ENCODE measurements at regions not wholly inside any gene's neighbourhood (a gene's known extent, or its start where the extent isn't known, plus 50 kb on each side); places are given as distances from the start of the nearest gene placed in this dataset.

DNA sequence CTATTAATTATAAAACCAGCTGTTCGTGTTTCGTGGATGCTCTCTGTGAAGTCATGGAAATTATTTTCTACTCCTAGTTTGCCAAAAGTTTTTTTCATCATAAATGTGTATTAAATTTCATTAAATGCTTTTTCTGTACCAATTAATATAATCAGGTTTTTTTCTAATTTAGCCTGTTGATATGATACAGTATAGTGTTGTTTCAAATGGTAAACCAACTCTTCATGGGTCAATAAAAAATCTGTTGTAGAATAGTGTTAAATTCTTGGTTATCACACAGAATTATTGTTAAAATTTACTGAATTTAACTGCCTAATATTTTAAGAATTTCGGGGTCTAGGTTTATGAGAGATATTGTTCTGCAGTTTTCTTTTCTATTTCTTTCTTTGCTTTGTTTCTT lies 505.9 kb upstream of the MANEA start:
- Histone ChIP-seq H3K9me3 (ENCODE audit: control insufficient read depth in 2 of 2, insufficient read depth in 1 of 2, low read depth in 1 of 2, low read length in 1 of 2) (no peaks in the 10 kb centered on the region), H3K4me1 (ENCODE audit: control insufficient read depth in 3 of 3, insufficient read depth in 2 of 3, low read depth in 1 of 3, low read length in 2 of 3) (no peaks in the 10 kb centered on the region), H3K27ac (ENCODE audit: low read depth in 1 of 3, low read length in 2 of 3) (no peak overlapping the region), H3K27me3 (ENCODE audit: control insufficient read depth in 3 of 3, insufficient read depth in 3 of 3, low read length in 3 of 3) (no peaks in the 10 kb centered on the region), H3K36me3 (ENCODE audit: control insufficient read depth in 3 of 3, insufficient read depth in 2 of 3, low read depth in 1 of 3, low read length in 3 of 3) (no peaks in the 10 kb centered on the region), H3K4me3 (ENCODE audit: low read depth in 1 of 3, low read length in 3 of 3) (no peak overlapping the region)
- WGBS, 3 donors, result 78 to 88% (median 87%) methylated on average over 3 of the region's 3 CpGs
- FAIRE-seq (no peak), DNase-seq (no peak)

- WGBS, 3 donors, result 51 to 72% (median 67%) methylated on average over 1 of the region's 1 CpG
- Histone ChIP-seq H3K27me3 (ENCODE audit: control insufficient read depth in 3 of 3, insufficient read depth in 3 of 3, low read length in 3 of 3) (no peaks in the 10 kb centered on the region), H3K27ac (ENCODE audit: low read depth in 1 of 3, low read length in 2 of 3) (no peak overlapping the region), H3K4me3 (ENCODE audit: low read depth in 1 of 3, low read length in 3 of 3) (no peak overlapping the region), H3K9me3 (ENCODE audit: control insufficient read depth in 2 of 2, insufficient read depth in 1 of 2, low read depth in 1 of 2, low read length in 1 of 2) (no peaks in the 10 kb centered on the region), H3K4me1 (ENCODE audit: control insufficient read depth in 3 of 3, insufficient read depth in 2 of 3, low read depth in 1 of 3, low read length in 2 of 3) (no peaks in the 10 kb centered on the region), H3K36me3 (ENCODE audit: control insufficient read depth in 3 of 3, insufficient read depth in 2 of 3, low read depth in 1 of 3, low read length in 3 of 3) (no peaks in the 10 kb centered on the region)
- DNase-seq (no peak), FAIRE-seq (no peak)
Measured at GRCh38 chr6:95078457-95078856, 498.9 kb upstream of the MANEA start.

- Histone ChIP-seq H3K4me3 (ENCODE audit: low read depth in 1 of 3, low read length in 3 of 3) (no peak overlapping the region), H3K27me3 (ENCODE audit: control insufficient read depth in 3 of 3, insufficient read depth in 3 of 3, low read length in 3 of 3) (no peaks in the 10 kb centered on the region), H3K4me1 (ENCODE audit: control insufficient read depth in 3 of 3, insufficient read depth in 2 of 3, low read depth in 1 of 3, low read length in 2 of 3) (no peaks in the 10 kb centered on the region), H3K9me3 (ENCODE audit: control insufficient read depth in 2 of 2, insufficient read depth in 1 of 2, low read depth in 1 of 2, low read length in 1 of 2) (no peaks in the 10 kb centered on the region), H3K27ac (ENCODE audit: low read depth in 1 of 3, low read length in 2 of 3) (no peak overlapping the region), H3K36me3 (ENCODE audit: control insufficient read depth in 3 of 3, insufficient read depth in 2 of 3, low read depth in 1 of 3, low read length in 3 of 3) (no peaks in the 10 kb centered on the region)
- WGBS, 3 donors, result 34 to 53% (median 44%) methylated on average over 2 of the region's 2 CpGs
- DNase-seq, result no peak
- no peak for FAIRE-seq
Measured at GRCh38 chr6:95081231-95081630, 496.1 kb upstream of the MANEA start.

GRCh38 chr6:95081949-95082348 lies 495.4 kb upstream of the MANEA start:
- H3K36me3 ChIP-seq (ENCODE audit: control insufficient read depth in 3 of 3, insufficient read depth in 2 of 3, low read depth in 1 of 3, low read length in 3 of 3), result no peaks in the 10 kb centered on the region
- H3K27me3 ChIP-seq (ENCODE audit: control insufficient read depth in 3 of 3, insufficient read depth in 3 of 3, low read length in 3 of 3), result no peaks in the 10 kb centered on the region
- 65 to 78% (median 72%) methylated on average over 2 of the region's 2 CpGs for WGBS, 3 donors
- DNase-seq (no peak), FAIRE-seq (no peak)
- H3K27ac ChIP-seq (ENCODE audit: low read depth in 1 of 3, low read length in 2 of 3), result no peak overlapping the region
- H3K4me1 ChIP-seq (ENCODE audit: control insufficient read depth in 3 of 3, insufficient read depth in 2 of 3, low read depth in 1 of 3, low read length in 2 of 3), result no peaks in the 10 kb centered on the region
- H3K4me3 ChIP-seq (ENCODE audit: low read depth in 1 of 3, low read length in 3 of 3), result no peak overlapping the region
- no peaks in the 10 kb centered on the region for H3K9me3 ChIP-seq (ENCODE audit: control insufficient read depth in 2 of 2, insufficient read depth in 1 of 2, low read depth in 1 of 2, low read length in 1 of 2)

DNA sequence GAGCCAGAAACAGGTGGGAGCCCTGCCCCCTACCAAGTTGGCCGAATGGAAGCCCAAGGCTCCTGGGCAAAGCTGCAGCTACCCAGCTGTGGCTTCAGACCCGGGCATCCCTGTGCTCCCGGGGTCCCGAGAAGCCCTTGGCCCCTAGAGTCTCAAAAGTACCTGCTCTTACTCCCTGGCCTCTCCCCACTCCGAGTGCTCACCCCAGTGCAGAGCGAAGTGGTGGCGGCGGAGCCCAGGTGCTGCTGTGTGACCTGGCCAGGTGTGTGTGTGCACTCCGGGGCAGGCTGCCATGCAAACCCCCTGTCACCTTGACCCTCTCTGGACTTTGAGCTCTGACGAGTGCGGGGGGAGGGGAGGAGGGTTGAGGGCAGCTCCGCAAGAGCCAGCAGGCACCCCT lies 493.8 kb upstream of the MANEA start:
- Histone ChIP-seq H3K27me3 (ENCODE audit: control insufficient read depth in 3 of 3, insufficient read depth in 3 of 3, low read length in 3 of 3) (no peaks in the 10 kb centered on the region), H3K27ac (ENCODE audit: low read depth in 1 of 3, low read length in 2 of 3) (no peak overlapping the region), H3K9me3 (ENCODE audit: control insufficient read depth in 2 of 2, insufficient read depth in 1 of 2, low read depth in 1 of 2, low read length in 1 of 2) (no peaks in the 10 kb centered on the region), H3K36me3 (ENCODE audit: control insufficient read depth in 3 of 3, insufficient read depth in 2 of 3, low read depth in 1 of 3, low read length in 3 of 3) (no peaks in the 10 kb centered on the region), H3K4me3 (ENCODE audit: low read depth in 1 of 3, low read length in 3 of 3) (no peak overlapping the region), H3K4me1 (ENCODE audit: control insufficient read depth in 3 of 3, insufficient read depth in 2 of 3, low read depth in 1 of 3, low read length in 2 of 3) (no peaks in the 10 kb centered on the region)
- DNase-seq, result no peak
- no peak for FAIRE-seq
- WGBS, 3 donors, result 75 to 87% (median 76%) methylated on average over 12 of the region's 12 CpGs

DNA sequence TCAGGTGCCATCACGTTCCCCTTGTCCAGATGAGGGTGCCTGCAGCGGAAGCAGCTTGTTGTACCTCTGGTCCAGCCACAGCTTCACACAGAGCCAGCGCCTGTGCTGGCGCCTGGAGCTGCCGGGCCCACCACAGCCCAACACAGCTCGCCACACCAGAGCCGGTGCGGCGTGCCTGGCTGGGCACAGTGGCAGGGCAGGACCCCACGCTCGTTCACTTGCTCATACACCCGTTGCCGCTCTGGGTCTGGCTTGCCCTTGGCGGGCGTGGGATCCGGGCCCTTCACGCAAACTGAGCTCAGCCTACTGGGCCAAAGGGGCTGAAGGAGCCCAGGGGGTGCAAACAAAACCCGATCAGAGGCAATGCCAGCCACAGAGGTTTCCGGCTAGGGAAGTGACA lies 492.5 kb upstream of the MANEA start:
- FAIRE-seq, result no peak
- 91 to 94% (median 93%) methylated on average over 19 of the region's 19 CpGs for WGBS, 3 donors
- H3K4me1 ChIP-seq (ENCODE audit: control insufficient read depth in 3 of 3, insufficient read depth in 2 of 3, low read depth in 1 of 3, low read length in 2 of 3), result no peaks in the 10 kb centered on the region
- H3K36me3 ChIP-seq (ENCODE audit: control insufficient read depth in 3 of 3, insufficient read depth in 2 of 3, low read depth in 1 of 3, low read length in 3 of 3), result no peaks in the 10 kb centered on the region
- H3K27me3 ChIP-seq (ENCODE audit: control insufficient read depth in 3 of 3, insufficient read depth in 3 of 3, low read length in 3 of 3), result no peaks in the 10 kb centered on the region
- no peak overlapping the region for H3K27ac ChIP-seq (ENCODE audit: low read depth in 1 of 3, low read length in 2 of 3)
- H3K9me3 ChIP-seq (ENCODE audit: control insufficient read depth in 2 of 2, insufficient read depth in 1 of 2, low read depth in 1 of 2, low read length in 1 of 2), result no peaks in the 10 kb centered on the region
- no peak overlapping the region for H3K4me3 ChIP-seq (ENCODE audit: low read depth in 1 of 3, low read length in 3 of 3)
- DNase-seq, result no peak

DNA sequence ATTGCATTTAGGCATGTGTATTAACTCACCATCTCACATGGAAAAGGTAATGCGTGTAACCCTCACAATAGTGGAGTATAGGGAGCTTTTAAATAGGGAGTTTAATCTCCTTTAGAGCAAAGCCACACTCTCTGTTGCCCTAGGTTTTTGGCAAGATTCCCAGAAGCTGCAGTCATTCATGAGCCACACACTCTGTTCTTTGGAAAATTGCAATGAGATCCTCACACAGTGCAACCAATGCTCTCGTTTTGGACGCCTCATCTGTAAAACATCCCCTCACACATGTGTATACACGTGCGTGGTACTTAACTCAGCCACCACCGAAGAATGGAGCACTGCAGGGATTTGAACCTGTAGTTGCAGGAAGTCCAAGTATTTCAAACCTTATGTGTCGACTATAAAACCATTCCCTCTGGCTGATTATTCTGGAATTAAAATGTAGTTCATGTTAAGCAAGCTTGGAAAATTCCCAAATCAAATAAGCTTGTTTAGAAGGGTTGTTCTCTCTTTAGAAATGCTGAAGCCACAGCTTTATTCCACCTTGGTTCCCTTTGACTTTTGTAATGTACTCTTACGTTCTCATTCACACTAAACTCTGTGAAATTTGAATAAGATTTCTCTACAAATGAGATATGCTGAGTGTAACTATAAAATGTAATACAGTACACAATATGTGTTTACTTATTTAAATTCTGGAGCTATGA lies 489.8 kb upstream of the MANEA start:
- H3K27ac ChIP-seq (ENCODE audit: low read depth in 1 of 3, low read length in 2 of 3), result no peak overlapping the region
- 41 to 45% (median 45%) methylated on average over 8 of the region's 8 CpGs for WGBS, 3 donors
- no peaks in the 10 kb centered on the region for H3K36me3 ChIP-seq (ENCODE audit: control insufficient read depth in 3 of 3, insufficient read depth in 2 of 3, low read depth in 1 of 3, low read length in 3 of 3)
- H3K4me1 ChIP-seq (ENCODE audit: control insufficient read depth in 3 of 3, insufficient read depth in 2 of 3, low read depth in 1 of 3, low read length in 2 of 3), result no peaks in the 10 kb centered on the region
- no peaks in the 10 kb centered on the region for H3K9me3 ChIP-seq (ENCODE audit: control insufficient read depth in 2 of 2, insufficient read depth in 1 of 2, low read depth in 1 of 2, low read length in 1 of 2)
- FAIRE-seq, result no peak
- no peaks in the 10 kb centered on the region for H3K27me3 ChIP-seq (ENCODE audit: control insufficient read depth in 3 of 3, insufficient read depth in 3 of 3, low read length in 3 of 3)
- DNase-seq, result peak in 1 of 2 donors; percentile 2
- H3K4me3 ChIP-seq (ENCODE audit: low read depth in 1 of 3, low read length in 3 of 3), result no peak overlapping the region

DNA sequence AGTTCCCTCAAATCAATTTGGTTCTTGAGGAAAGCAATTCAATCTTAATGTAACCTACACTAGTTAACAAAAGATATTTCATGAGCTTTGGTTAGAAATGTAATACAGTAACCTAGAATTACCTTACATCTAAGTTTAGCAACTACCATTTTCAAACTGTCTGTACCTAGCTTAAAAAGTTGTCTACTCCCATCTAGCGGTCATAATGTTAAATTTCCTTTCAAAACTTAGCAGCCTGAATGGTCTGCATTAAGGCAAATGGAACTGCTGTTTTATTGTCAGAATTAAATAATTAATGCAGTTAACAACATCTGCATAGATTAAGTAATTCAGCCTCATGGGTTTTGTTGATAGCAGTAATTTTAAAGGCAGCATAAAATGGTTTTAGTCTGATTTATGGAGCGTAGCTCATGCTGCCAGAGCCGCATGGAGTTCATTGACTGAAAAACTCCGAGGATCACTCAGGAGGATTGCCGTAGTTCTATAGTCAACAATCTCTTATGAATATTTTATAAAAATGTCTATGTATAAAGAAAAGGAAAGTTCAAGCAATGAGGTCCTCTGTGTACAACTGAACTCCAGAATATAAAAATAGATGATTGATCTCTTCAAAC lies 485.4 kb upstream of the MANEA start:
- FAIRE-seq, result no peak
- peak; percentile 36 to 43 for DNase-seq
- 59 to 66% (median 65%) methylated on average over 5 of the region's 5 CpGs for WGBS, 3 donors
- no peak overlapping the region for H3K4me3 ChIP-seq (ENCODE audit: low read depth in 1 of 3, low read length in 3 of 3)
- no peak overlapping the region for H3K27ac ChIP-seq (ENCODE audit: low read depth in 1 of 3, low read length in 2 of 3)
- H3K36me3 ChIP-seq (ENCODE audit: control insufficient read depth in 3 of 3, insufficient read depth in 2 of 3, low read depth in 1 of 3, low read length in 3 of 3), result no peaks in the 10 kb centered on the region
- H3K27me3 ChIP-seq (ENCODE audit: control insufficient read depth in 3 of 3, insufficient read depth in 3 of 3, low read length in 3 of 3), result no peaks in the 10 kb centered on the region
- H3K9me3 ChIP-seq (ENCODE audit: control insufficient read depth in 2 of 2, insufficient read depth in 1 of 2, low read depth in 1 of 2, low read length in 1 of 2), result no peaks in the 10 kb centered on the region
- no peaks in the 10 kb centered on the region for H3K4me1 ChIP-seq (ENCODE audit: control insufficient read depth in 3 of 3, insufficient read depth in 2 of 3, low read depth in 1 of 3, low read length in 2 of 3)

DNA sequence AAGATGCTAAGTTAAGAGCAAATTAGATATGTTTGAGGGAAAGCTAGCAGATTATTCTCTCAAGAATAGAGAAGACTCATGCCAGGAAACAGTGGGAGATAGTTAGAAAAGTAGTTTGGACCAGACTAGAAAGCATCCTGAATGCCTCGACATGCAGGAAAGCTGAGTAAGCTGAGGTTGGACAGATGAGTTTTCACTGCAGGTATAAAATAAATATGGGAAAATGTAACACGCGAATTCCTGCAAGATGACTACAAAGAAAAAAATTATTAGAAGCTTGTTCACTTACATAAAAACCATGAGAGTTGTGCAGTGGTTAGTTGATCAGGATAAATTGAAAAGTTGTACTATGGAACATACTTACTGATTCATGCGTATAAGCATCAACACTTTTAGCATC lies 484.2 kb upstream of the MANEA start:
- Histone ChIP-seq H3K27me3 (ENCODE audit: control insufficient read depth in 3 of 3, insufficient read depth in 3 of 3, low read length in 3 of 3) (no peaks in the 10 kb centered on the region), H3K4me3 (ENCODE audit: low read depth in 1 of 3, low read length in 3 of 3) (no peak overlapping the region), H3K36me3 (ENCODE audit: control insufficient read depth in 3 of 3, insufficient read depth in 2 of 3, low read depth in 1 of 3, low read length in 3 of 3) (no peaks in the 10 kb centered on the region), H3K4me1 (ENCODE audit: control insufficient read depth in 3 of 3, insufficient read depth in 2 of 3, low read depth in 1 of 3, low read length in 2 of 3) (no peaks in the 10 kb centered on the region), H3K9me3 (ENCODE audit: control insufficient read depth in 2 of 2, insufficient read depth in 1 of 2, low read depth in 1 of 2, low read length in 1 of 2) (no peaks in the 10 kb centered on the region), H3K27ac (ENCODE audit: low read depth in 1 of 3, low read length in 2 of 3) (no peak overlapping the region)
- FAIRE-seq, result no peak
- no peak for DNase-seq
- WGBS, 3 donors, result 72 to 76% (median 73%) methylated on average over 4 of the region's 4 CpGs

Data from small intestine (tissue), 7 donors.